ENCODE measurements at regions not wholly inside any gene's neighbourhood (a gene's known extent, or its start where the extent isn't known, plus 50 kb on each side); places are given as distances from the start of the nearest gene placed in this dataset.
A peak's percentile ranks its signal among the peaks of the same experiment; 100 is the strongest.

DNA sequence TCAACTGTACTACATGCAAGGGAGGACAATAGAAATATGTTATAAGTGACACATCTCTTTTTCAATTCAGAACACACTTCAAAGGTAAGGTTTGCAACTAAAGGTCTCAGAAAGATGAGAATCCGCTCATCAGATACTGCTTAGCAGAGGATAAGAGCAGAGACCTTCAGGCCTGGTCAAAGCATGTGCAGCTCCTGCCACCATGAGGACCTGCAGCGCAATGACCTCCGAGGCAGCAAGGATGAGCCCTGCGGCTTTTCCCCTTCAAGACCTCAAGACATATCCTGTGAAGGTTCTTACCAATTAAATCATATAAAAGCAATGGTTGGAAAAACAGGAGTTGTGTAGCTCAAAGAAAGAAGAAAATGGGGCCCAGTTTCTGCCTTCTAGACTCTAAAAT, 135.8 kb downstream of the TRIM36 start:
- H2BK120ac ChIP-seq (replicated peaks; ENCODE audit: low read depth, low read length) = no peak overlapping the region
- H4K8ac ChIP-seq (ENCODE audit: extremely low read depth, insufficient read depth, low read length) = no peak overlapping the region
- H3K4me2 ChIP-seq (ENCODE audit: insufficient read depth in 1 of 2, low read depth in 2 of 2, low read length in 2 of 2) = no peak overlapping the region
- H3K23ac ChIP-seq (ENCODE audit: insufficient read length) = no peak overlapping the region
- no peaks in the 10 kb centered on the region for H3K27me3 ChIP-seq (replicated peaks in 1 of 4; ENCODE audit: control insufficient read depth in 3 of 4, extremely low read depth in 1 of 4, insufficient read depth in 3 of 4, low read length in 3 of 4)
- ChIA-PET CTCF (ENCODE audit: partially characterized antibody) (interaction anchor here (0.5 to 3.1 kb wide), 23 partner anchors 9 to 1369 kb away, joined by 3 to 22 read pairs (median 4); no protein-coding TSS in a partner anchor), POLR2A (ENCODE audit: partially characterized antibody) (no interaction called here)
- no peaks in the 10 kb centered on the region for H3K79me2 ChIP-seq (ENCODE audit: control insufficient read depth in 1 of 2, insufficient read depth in 2 of 2, low read length in 2 of 2)
- H4K91ac ChIP-seq (replicated peaks; ENCODE audit: insufficient read length, low read length) = no peak overlapping the region
- H3K27ac ChIP-seq (ENCODE audit: low read depth, low read length) = no peak overlapping the region
- H3K23me2 ChIP-seq (ENCODE audit: low read depth, low read length) = no peaks in the 10 kb centered on the region
- no peak overlapping the region for H2BK20ac ChIP-seq (ENCODE audit: low read length)
- no peak overlapping the region for H3K14ac ChIP-seq (ENCODE audit: insufficient read length)
- H4K5ac ChIP-seq (ENCODE audit: insufficient read length, low read depth, low read length) = no peak overlapping the region
- no peaks in the 10 kb centered on the region for H4K20me1 ChIP-seq (replicated peaks in 1 of 2; ENCODE audit: control insufficient read depth in 1 of 2, insufficient read depth in 2 of 2, low read length in 2 of 2)
- H3K56ac ChIP-seq (replicated peaks; ENCODE audit: insufficient read length, low read depth, low read length) = no peak overlapping the region
- H2BK15ac ChIP-seq (ENCODE audit: low read length) = no peak overlapping the region
- peaks cover 18 to 20% of the 10 kb centered on the region in 2 experiments; a peak in 3 of 4 replicates for H3K9me3 ChIP-seq (ENCODE audit: insufficient read depth in 2 of 2, low read depth in 1 of 2, low read length in 1 of 2)
- 0 out of 8 replicates have a peak, but pooled peaks cover 0 to 2% (median 0%) of the 10 kb centered on the region in 4 experiments for H3K36me3 ChIP-seq (ENCODE audit: control insufficient read depth in 2 of 4, insufficient read depth in 4 of 4, low read length in 3 of 4)
- H3K4ac ChIP-seq (replicated peaks; ENCODE audit: insufficient read length, low read depth, low read length) = no peak overlapping the region
- H3K4me1 ChIP-seq (replicated peaks in 1 of 4; ENCODE audit: control insufficient read depth in 3 of 4, insufficient read depth in 4 of 4, low read length in 3 of 4) = no peaks in the 10 kb centered on the region; a peak in 1 of 7 replicates
- 79% methylated on average over 4 of the region's 4 CpGs; no CpG with 5 or more reads in 1 of the 2 experiments for WGBS, 2 experiments (ENCODE audit: extremely low coverage in 1 of 2, insufficient coverage in 1 of 2, insufficient read length in 1 of 2, insufficient replicate concordance in 2 of 2, low coverage in 1 of 2, low lambda C conversion rate in 2 of 2, missing lambda C conversion rate in 1 of 2)
- no peaks in the 10 kb centered on the region for H3K79me1 ChIP-seq (ENCODE audit: low read depth, low read length)
- H2BK5ac ChIP-seq (ENCODE audit: low read depth, low read length) = no peak overlapping the region
- peak; percentile 62 for FAIRE-seq
- H2AK5ac ChIP-seq (ENCODE audit: low read depth, low read length) = no peak overlapping the region
- no peak overlapping the region for H3K18ac ChIP-seq (ENCODE audit: extremely low read depth, low read length)
- no peak overlapping the region for H2AFZ ChIP-seq (ENCODE audit: low read length)
- no peak for TF ChIP-seq KDM4A (IDR thresholded peaks at IDR 0.05; ENCODE audit: low read depth, low read length, severe bottlenecking)
- TF ChIP-seq CBX5 (IDR thresholded peaks at IDR 0.05; ENCODE audit: low read depth, low read length) = no peak
- TF ChIP-seq, protein P1, sequence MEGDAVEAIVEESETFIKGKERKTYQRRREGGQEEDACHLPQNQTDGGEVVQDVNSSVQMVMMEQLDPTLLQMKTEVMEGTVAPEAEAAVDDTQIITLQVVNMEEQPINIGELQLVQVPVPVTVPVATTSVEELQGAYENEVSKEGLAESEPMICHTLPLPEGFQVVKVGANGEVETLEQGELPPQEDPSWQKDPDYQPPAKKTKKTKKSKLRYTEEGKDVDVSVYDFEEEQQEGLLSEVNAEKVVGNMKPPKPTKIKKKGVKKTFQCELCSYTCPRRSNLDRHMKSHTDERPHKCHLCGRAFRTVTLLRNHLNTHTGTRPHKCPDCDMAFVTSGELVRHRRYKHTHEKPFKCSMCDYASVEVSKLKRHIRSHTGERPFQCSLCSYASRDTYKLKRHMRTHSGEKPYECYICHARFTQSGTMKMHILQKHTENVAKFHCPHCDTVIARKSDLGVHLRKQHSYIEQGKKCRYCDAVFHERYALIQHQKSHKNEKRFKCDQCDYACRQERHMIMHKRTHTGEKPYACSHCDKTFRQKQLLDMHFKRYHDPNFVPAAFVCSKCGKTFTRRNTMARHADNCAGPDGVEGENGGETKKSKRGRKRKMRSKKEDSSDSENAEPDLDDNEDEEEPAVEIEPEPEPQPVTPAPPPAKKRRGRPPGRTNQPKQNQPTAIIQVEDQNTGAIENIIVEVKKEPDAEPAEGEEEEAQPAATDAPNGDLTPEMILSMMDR (IDR thresholded peaks at IDR 0.05; ENCODE audit: control extremely low read depth in 1 of 3, insufficient read depth in 1 of 3, low read depth in 1 of 3, low read length in 3 of 3) = peak; percentile 73 to 83 (median 80)
- no peak for TF ChIP-seq SUZ12 (IDR thresholded peaks at IDR 0.05; ENCODE audit: low read length)
- peak; percentile 94 to 95 for TF ChIP-seq RAD21 (IDR thresholded peaks at IDR 0.05 in 1 of 2, conservative IDR thresholded peaks at IDR 0.05 in 1 of 2; ENCODE audit: low read depth in 2 of 2, low read length in 2 of 2)
- DNase-seq (ENCODE audit: low read depth in 1 of 2, low spot score in 2 of 2) = peak; percentile 39 to 56
- no peak overlapping the region for H3K4me3 ChIP-seq (ENCODE audit: extremely low read depth in 1 of 4, insufficient read depth in 2 of 4, low read depth in 3 of 4, low read length in 4 of 4)
- H2BK12ac ChIP-seq (ENCODE audit: low read depth, low read length) = no peak overlapping the region
- H3K9ac ChIP-seq (replicated peaks in 1 of 4; ENCODE audit: extremely low read depth in 1 of 4, low read depth in 3 of 4, low read length in 3 of 4) = no peak overlapping the region

Measured in H1 (cell line).